ENCODE measurements at regions not wholly inside any gene's neighbourhood (a gene's known extent, or its start where the extent isn't known, plus 50 kb on each side); places are given as distances from the start of the nearest gene placed in this dataset.

GRCh38 chr2:161030260-161031063 is 129.8 kb upstream of the TANK start:
- in situ Hi-C loops (cut with HindIII; ENCODE audit: low pct_unique_long_range_greater_than_20kb, low sequenced_read_pairs) = no loop called here
- DNase-seq (ENCODE audit: low read depth, low spot score) = no peak

- DNase-seq (ENCODE audit: low read depth, low spot score) = no peak
- in situ Hi-C loops (cut with HindIII; ENCODE audit: low pct_unique_long_range_greater_than_20kb, low sequenced_read_pairs) = no loop called here
These were observed 128.7 kb upstream of the TANK start for GRCh38 chr2:161031511-161031910.

- in situ Hi-C loops (cut with HindIII; ENCODE audit: low pct_unique_long_range_greater_than_20kb, low sequenced_read_pairs) = no loop called here
- DNase-seq (ENCODE audit: low read depth, low spot score) = no peak
These were observed 127.6 kb upstream of the TANK start for GRCh38 chr2:161032635-161033034.

- in situ Hi-C loops (cut with HindIII; ENCODE audit: low pct_unique_long_range_greater_than_20kb, low sequenced_read_pairs) = no loop called here
- no peak for DNase-seq (ENCODE audit: low read depth, low spot score)
These were observed 127.1 kb upstream of the TANK start for GRCh38 chr2:161033059-161033660.

- DNase-seq (ENCODE audit: low read depth, low spot score) = no peak
- in situ Hi-C loops (cut with HindIII; ENCODE audit: low pct_unique_long_range_greater_than_20kb, low sequenced_read_pairs) = no loop called here
These were observed 123.3 kb upstream of the TANK start for GRCh38 chr2:161036926-161037325.

- no peak for DNase-seq (ENCODE audit: low read depth, low spot score)
- in situ Hi-C loops (cut with HindIII; ENCODE audit: low pct_unique_long_range_greater_than_20kb, low sequenced_read_pairs) = no loop called here
These were observed 121.2 kb upstream of the TANK start for GRCh38 chr2:161039071-161039470.

GRCh38 chr2:161041356-161041755 is 118.9 kb upstream of the TANK start:
- in situ Hi-C loops (cut with HindIII; ENCODE audit: low pct_unique_long_range_greater_than_20kb, low sequenced_read_pairs) = no loop called here
- no peak for DNase-seq (ENCODE audit: low read depth, low spot score)

- DNase-seq (ENCODE audit: low read depth, low spot score) = no peak
- in situ Hi-C loops (cut with HindIII; ENCODE audit: low pct_unique_long_range_greater_than_20kb, low sequenced_read_pairs) = no loop called here
These were observed 117.1 kb upstream of the TANK start for GRCh38 chr2:161042990-161043625.

- DNase-seq (ENCODE audit: low read depth, low spot score) = no peak
These were observed 115.9 kb upstream of the TANK start for GRCh38 chr2:161044095-161044865.

GRCh38 chr2:161044921-161045320 is 115.3 kb upstream of the TANK start:
- in situ Hi-C loops (cut with HindIII; ENCODE audit: low pct_unique_long_range_greater_than_20kb, low sequenced_read_pairs) = no loop called here
- no peak for DNase-seq (ENCODE audit: low read depth, low spot score)

More at GRCh38 chr2:161044095-161044865, 115.9 kb upstream of the TANK start:
- in situ Hi-C loops (cut with HindIII; ENCODE audit: low pct_unique_long_range_greater_than_20kb, low sequenced_read_pairs) = no loop called here

GRCh38 chr2:161045726-161046125 is 114.5 kb upstream of the TANK start:
- in situ Hi-C loops (cut with HindIII; ENCODE audit: low pct_unique_long_range_greater_than_20kb, low sequenced_read_pairs) = no loop called here
- no peak for DNase-seq (ENCODE audit: low read depth, low spot score)

- DNase-seq (ENCODE audit: low read depth, low spot score) = no peak
- in situ Hi-C loops (cut with HindIII; ENCODE audit: low pct_unique_long_range_greater_than_20kb, low sequenced_read_pairs) = no loop called here
These were observed 113.4 kb upstream of the TANK start for GRCh38 chr2:161046876-161047275.

GRCh38 chr2:161048317-161048716 is 111.9 kb upstream of the TANK start:
- in situ Hi-C loops (cut with HindIII; ENCODE audit: low pct_unique_long_range_greater_than_20kb, low sequenced_read_pairs) = no loop called here
- DNase-seq (ENCODE audit: low read depth, low spot score) = no peak

- DNase-seq (ENCODE audit: low read depth, low spot score) = no peak
These were observed 110.7 kb upstream of the TANK start for GRCh38 chr2:161049559-161049958.

GRCh38 chr2:161052214-161052613 is 108.0 kb upstream of the TANK start:
- no peak for DNase-seq (ENCODE audit: low read depth, low spot score)
- in situ Hi-C loops (cut with HindIII; ENCODE audit: low pct_unique_long_range_greater_than_20kb, low sequenced_read_pairs) = no loop called here

More at GRCh38 chr2:161049559-161049958, 110.7 kb upstream of the TANK start:
- in situ Hi-C loops (cut with HindIII; ENCODE audit: low pct_unique_long_range_greater_than_20kb, low sequenced_read_pairs) = no loop called here

- in situ Hi-C loops (cut with HindIII; ENCODE audit: low pct_unique_long_range_greater_than_20kb, low sequenced_read_pairs) = no loop called here
- no peak for DNase-seq (ENCODE audit: low read depth, low spot score)
These were observed 104.9 kb upstream of the TANK start for GRCh38 chr2:161055289-161055688.

- no peak for DNase-seq (ENCODE audit: low read depth, low spot score)
- in situ Hi-C loops (cut with HindIII; ENCODE audit: low pct_unique_long_range_greater_than_20kb, low sequenced_read_pairs) = no loop called here
These were observed 100.8 kb upstream of the TANK start for GRCh38 chr2:161059388-161059787.

GRCh38 chr2:161061786-161062185 is 98.4 kb upstream of the TANK start:
- in situ Hi-C loops (cut with HindIII; ENCODE audit: low pct_unique_long_range_greater_than_20kb, low sequenced_read_pairs) = no loop called here

More at GRCh38 chr2:161061786-161062185, 98.4 kb upstream of the TANK start:
- DNase-seq (ENCODE audit: low read depth, low spot score) = no peak

Data from SK-MEL-5 (cell line).